ENCODE measurements at regions not wholly inside any gene's neighbourhood (a gene's known extent, or its start where the extent isn't known, plus 50 kb on each side); places are given as distances from the start of the nearest gene placed in this dataset.

DNA sequence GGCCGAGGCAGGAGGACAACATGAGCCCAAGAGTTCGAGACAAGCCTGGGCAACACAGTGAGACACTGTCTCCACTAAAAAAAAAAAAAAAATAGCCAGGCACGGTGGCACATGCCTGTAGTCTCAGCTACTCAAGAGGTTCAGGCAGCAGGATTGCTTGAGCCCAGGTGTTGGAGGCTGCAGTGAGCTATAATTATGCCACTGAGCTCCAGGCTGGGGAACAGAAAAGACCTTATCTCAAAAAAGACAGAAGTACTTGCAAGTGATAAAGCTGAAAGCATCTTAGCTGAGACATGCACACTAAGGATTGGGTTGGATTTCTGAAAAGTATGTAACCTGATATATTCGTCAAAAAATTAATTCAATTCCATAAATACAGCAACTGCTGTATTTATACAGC, 68.4 kb downstream of the PPP1R3C start (continued):
- TF ChIP-seq, protein P1, sequence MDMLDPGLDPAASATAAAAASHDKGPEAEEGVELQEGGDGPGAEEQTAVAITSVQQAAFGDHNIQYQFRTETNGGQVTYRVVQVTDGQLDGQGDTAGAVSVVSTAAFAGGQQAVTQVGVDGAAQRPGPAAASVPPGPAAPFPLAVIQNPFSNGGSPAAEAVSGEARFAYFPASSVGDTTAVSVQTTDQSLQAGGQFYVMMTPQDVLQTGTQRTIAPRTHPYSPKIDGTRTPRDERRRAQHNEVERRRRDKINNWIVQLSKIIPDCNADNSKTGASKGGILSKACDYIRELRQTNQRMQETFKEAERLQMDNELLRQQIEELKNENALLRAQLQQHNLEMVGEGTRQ (IDR thresholded peaks at IDR 0.05; ENCODE audit: borderline replicate concordance, low read depth, low read length) = no peak
- TF ChIP-seq JUND (IDR thresholded peaks at IDR 0.05) (no peak), CHD2 (IDR thresholded peaks at IDR 0.05; ENCODE audit: low read length, partially characterized antibody) (no peak)
